Muscle of arm (tissue), 1 donor: ENCODE measurements at regions not wholly inside any gene's neighbourhood (a gene's known extent, or its start where the extent isn't known, plus 50 kb on each side); places are given as distances from the start of the nearest gene placed in this dataset.
A peak's percentile ranks its signal among the peaks of the same experiment; 100 is the strongest.

Source experiments
- DNase-seq: peaks from one replicate; pipeline ENCODE4 v3.0.0-alpha.2; 2013

DNA sequence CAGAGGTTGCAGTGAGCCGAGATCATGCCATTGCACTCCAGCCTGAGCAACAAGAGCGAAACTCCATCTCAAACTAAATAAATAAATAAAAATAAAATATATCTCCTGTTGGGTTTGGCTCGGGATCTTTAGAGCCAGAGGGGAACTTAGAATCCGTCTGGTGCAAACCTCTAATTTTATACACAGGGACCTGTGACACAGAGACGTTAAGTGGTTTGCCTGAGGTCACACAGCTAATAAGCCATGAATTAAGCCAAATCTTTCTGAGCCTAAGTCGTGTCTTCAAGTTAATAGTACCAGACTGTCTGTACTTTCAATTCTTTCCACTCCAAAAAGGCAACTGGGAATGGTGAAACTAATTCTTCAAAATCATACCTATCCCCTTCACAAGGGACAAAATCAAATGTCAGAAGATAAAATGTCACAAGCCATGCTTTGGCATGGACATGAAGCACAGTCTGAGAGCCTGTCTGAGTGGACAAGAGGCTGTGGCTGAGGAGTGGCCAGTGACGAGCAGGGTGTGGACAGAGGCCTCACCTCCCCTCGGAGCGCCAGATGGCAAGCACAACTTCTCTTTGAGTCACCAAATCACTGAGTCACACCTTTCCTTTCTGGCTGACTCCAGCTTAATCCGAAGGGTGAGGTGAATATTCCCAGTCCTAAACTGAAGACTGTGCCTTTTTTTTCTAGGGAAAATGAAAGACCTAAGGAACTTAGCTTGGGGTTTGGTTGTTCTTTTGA, 177.4 kb downstream of the TFAP2A start:
- DNase-seq: no peak

DNA sequence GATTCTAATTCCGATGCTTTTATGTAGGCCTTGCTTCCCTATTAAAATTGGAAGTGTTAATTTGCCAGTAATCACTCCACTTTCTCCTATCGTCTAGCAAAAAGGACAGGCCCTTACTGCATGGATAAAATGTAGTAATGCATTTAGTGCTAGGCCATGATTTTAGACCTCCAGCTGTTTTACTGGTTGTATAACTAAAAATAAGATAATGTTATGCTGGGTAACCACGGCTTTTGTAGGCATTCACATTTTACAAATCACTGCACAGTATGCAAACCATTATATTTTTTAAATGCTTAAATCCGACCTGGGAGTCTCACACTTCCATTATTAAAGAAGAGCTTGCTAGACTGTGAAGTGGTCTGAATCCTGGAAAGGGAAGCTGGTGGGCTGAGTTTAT, 179.5 kb downstream of the TFAP2A start:
- no peak for DNase-seq

DNA sequence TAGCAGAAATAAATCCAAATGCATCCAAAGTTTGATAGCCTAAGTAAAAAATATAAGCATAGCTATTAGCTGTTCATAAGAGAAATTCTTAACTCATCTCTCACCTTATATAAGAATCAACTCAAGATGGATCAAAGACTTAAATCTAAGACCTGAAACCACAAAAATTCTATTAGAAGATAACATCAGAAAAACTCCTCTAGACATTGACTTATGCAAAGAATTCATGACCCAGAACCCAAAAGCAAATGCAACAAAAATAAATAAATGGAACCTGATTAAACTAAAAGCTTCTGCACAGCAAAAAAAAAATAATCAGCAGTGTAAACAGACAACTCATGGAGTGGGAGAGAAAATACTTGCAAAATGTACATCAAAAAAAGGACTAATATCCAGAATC, 184.3 kb downstream of the TFAP2A start:
- DNase-seq: no peak

DNA sequence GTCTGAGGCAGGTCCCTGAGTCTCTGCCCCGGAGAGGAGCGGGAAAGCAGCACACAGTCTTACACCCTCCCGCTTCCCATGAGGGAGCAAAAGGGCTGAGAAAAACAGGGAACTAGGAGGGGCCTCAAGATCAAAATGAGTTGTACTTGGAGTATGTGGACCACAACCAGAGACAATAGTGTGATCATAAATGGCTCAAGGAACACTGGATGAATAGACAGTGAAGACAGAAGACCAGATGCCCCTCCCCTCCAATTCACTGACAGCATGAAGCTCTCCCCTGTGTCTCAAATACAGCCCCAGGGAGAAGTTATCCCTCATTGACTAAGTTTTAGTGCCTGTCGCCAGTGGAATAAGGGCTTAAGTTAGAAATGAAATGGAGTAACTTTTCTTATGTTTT, 191.0 kb downstream of the TFAP2A start:
- DNase-seq: no peak

DNA sequence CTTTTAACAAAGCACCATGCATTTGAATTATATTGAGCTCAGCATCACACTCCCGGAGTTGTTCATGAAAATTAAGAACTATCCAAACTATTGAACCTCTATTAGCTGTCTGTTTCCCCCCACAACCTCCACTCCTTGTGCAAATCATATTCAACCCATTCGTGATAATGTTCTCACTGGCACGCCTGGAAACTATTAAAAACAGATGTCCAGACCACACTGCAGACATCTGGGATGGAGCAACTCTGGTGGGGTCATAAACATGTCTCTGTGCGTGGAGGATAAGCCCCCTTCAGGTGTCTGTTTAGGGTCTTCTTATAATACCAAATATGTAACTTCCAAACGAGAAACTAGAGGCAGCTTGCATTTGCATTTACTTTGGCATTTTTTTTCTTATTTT, 193.7 kb downstream of the TFAP2A start:
- DNase-seq: no peak

DNA sequence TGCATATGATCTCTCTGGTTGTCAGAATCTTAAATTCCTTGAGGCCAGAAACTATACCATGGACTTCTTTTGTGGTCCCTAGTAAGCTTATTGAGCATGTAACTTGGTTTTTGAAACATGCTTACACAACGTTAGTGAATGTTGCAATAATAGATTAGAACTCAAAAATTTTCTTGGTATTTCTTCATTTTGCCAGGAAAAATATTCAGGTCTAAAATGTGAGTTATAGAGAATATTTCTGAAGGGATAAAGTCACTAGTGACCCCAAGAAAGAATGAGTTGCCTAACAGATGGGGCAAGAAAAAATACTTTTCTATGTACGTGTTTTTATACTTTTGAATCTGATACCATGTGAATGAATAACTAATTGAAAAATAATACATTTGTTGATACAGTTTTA, 195.4 kb downstream of the TFAP2A start:
- no peak for DNase-seq

DNA sequence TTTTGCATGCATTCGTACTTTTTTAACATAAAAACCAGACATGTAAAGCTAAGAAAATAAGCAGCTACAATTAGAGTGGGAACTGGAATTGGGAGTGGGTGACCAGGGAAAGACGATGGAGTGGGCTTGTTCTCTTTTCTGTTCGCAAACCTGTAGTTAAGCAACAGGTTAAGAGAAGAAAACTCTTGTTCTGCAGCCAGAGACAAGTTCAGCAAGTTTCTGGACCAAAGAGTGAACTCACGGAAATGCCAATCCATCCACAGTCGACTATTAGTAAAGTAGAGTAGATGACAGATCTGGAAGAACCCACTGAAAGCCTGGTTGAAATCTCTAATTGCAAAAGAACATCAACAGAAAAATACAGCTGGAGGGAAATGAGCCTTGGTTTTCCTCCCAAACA, 197.8 kb downstream of the TFAP2A start:
- DNase-seq: no peak

DNA sequence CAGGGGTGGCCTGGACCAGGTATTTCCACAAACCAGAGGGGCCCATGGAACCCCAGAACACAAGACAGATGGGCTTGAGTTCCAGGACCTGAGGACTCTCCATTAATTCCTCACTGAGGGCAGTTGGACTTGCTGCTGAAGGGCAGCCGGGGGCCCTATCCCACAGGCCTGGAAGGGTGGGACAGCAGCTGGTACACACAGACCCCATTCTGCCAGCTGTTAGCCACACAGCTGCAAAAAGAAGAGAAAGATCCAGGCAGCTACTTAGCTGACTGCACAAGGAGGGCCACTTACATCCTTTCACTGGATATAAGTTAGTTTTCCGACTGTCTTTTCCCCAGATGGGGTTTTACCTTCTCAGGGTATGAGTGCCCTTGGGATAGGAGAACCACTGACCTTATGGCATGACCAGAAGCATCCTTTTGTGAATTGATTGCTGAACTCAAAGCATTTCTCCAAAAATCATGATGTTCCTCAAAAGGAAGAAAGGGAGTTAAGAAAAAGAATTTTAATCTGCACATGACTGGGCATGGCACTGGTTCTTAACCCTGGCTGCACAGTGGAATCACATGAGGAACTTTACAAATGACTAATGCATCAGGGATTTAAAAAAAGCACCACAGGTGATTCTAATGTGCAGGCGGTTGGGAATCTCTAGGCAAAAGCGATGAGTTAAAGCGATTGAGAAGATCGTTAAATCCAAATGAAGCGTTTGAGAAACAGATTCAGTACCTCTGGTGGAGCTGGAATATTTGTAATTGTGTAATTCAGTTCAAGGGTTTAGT, 199.4 kb downstream of the TFAP2A start:
- no peak for DNase-seq

DNA sequence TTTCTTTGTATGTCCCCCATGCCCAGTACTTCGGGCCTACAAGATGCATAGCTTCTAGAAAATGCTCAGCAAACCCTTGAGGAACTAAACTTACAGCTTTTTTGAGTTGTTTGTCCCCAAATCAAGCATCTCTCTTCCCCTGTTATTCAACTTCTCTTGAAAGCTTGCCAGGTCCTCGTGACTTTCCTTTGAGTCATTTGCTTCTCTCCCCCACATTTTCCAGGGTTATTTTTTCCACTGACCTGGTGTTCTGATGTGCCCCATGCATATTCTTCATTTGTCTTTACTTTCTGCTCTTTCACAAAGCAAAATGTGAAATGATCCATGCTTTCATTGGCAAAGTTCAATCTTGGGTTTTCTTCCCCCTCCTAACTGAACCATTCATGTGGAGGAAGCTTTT, 204.8 kb downstream of the TFAP2A start:
- DNase-seq: no peak

DNA sequence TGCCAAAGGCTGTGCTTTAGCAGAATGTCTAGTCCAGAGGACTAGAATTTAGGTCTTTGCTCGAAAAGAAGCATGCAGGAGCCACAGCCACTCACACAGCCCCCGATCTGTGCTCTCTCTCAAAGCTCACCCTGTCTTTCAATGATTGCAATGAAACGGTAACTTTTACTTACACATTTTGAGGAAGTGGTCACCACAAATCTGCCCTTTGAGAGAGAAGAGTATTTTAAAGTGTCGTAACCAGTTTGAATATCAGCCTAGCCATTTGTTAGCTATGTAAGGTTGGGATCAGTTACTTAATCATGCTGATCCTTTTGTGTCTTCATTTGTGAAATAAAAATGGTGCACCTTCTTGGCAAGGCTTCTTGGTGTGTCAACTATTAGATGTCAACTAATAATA, 209.0 kb downstream of the TFAP2A start:
- no peak for DNase-seq

DNA sequence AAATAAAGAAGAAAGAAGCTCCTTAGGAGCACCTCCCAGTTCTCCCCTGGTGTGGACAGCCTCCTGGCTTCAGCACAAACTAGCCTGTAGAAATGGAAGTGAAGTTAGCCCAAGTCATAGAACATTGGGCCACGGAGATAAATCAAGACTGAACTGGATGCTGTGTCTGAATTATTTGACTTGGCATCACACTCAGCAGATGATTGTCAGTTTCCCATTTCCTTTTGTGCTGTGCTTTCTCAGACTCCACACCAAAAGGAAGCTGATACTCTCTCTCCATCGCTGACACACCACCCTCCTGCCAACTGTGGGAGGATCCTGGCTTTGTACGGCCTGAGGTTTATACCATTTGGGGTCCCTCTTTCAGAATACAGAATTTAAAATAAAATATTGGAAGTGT, 209.8 kb downstream of the TFAP2A start:
- peak; percentile 8 for DNase-seq

DNA sequence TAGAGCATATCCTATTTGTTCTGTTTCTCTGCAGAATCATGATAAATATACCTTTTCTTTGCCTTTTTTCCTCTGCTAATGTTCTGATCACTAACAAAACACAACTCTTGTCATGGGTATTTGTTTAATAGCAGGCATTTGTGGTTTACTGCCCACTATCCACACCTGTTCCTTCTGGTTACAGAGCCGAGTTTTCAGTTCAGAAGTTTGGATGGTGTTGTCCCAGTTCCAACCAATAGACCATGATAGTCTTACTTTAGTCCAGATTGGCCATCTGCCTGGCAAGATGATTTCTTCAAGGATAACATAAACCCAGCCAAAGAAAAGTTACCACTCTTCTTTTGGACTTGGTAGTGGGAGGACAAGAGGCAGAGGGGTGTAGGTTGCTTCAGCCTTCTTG, 211.2 kb downstream of the TFAP2A start:
- DNase-seq: no peak

DNA sequence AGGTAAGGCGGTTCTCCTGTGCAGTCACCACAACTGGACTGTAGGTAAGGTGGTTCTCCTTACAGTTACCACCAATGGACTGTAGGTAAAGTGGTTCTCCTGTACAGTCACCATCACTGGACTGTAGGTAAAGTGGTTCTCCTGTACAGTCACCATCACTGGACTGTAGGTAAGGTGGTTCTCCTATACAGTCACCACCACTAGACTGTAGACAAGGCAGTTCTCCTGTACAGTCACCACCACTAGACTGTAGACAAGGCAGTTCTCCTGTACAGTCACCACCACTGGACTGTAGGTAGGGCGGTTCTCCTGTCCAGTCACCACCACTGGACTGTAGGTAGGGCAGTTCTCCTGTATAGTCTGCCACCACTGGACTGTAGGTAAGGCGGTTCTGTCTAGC, 212.3 kb downstream of the TFAP2A start:
- no peak for DNase-seq

DNA sequence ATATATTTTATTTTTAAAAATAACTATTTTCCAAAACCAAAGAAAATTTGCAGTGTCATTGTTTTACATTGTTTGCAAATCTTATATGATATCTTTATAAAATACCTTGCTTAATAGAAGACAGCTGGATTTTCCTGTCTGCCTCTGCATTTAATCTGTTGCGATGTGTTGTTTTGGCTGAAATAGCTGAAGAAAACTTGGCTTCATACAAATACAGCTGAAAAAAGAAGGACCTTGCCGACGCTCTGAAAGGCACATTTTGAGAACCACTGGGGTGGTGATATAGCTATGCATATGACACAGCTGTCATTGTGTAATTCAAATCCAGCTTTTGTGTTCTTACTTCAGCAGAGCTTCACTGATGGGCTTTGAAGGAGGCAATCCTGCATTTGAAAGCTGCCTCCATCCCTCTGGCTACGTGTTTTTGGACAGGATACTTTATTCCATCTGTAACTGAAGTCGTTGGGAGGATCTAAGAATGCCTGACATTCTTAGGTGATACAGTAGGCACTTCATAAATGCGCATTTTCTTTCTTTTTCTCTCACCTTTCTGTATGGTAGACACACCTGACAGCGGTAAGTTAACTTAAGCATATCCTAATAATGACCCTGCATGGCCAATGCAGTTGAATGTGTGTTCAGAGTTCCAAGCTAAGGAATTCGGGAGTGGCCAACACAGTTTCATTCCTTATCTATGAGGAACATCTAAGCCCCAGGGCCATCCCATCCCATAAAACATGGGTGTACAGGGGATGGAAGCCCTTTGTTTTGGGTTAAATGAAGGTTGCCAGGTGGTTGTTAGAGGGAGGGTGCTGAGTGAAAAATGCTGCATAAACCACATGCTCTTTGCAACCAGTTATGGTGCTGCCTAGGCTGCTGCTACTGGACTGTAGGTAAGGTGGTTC, 213.0 kb downstream of the TFAP2A start:
- DNase-seq: peak; percentile 11

DNA sequence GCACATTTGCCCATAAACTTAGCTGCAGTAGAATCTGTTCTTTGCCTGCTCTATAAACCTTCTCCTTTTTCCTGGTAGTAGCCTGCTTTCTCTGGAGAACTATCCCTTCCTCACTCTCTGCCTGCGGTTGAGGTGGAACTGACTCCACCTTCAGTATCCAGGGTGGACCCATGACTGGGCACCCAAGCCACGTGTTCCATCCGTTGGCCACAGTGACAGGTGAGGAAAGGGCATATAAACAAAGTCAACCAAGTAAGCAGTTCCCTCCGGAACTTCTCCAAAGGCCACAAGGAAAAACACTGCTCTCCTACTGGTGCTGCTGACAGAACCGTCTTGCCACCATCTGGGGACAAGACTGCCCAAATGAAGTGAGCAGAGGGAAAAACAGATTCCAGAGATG, 218.8 kb downstream of the TFAP2A start:
- no peak for DNase-seq

DNA sequence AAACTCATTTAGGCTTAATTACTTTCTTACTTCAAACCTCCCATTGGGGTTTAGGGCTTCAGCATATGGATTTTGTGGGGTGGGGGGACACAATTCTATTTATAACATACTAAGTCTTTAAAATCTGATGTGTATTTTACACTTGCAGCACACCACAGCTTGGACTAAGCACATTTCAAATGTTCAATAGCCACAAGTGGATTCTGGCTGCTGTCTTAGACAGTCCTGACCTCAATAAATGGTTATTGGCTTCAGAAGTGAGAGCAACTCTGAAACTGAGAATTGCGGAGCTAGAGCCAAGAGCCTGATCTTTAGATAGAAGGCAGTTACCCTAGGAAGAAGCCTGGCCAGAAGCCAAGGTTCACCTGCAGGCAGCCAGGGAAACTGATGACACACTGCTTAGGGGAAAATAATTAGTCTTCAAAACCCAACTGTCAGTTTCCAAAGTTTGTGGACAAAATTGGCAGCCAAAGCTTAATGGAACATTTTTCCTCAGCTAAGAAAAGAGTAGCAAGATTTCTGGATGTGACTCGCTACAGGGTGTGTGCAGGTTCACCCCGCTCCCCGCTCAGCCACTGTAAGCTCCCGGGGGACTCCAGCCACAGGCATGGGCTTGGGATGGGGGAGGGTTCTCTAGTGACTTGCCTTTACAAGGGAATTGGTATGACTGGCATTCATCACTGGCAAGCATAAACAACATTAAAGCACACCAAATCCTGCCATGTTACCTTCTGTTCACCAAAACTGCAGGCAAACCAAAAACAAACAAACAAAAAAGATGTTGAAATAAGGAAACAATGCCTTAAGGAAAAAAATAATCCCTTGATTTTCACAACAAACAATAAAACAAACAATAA, 219.8 kb downstream of the TFAP2A start:
- peak; percentile 11 for DNase-seq

DNA sequence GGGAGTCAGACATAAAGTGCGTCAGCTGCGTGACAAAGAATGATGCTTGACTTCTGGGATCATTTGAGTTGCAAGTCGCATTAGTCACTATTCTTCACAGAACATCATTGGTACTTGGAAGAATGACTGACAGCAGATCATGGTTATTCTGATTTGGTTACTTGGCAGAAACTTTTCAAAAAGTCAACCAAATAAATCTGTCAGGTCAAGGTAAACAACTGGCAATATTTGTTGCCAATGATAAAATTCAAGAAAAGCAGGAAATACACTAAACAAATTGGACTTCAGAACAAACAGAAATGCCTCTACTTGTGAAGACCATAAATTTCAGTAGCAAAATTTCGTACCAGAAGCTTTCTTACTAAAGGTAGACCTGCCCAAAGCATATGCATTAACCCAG, 221.6 kb downstream of the TFAP2A start:
- no peak for DNase-seq

DNA sequence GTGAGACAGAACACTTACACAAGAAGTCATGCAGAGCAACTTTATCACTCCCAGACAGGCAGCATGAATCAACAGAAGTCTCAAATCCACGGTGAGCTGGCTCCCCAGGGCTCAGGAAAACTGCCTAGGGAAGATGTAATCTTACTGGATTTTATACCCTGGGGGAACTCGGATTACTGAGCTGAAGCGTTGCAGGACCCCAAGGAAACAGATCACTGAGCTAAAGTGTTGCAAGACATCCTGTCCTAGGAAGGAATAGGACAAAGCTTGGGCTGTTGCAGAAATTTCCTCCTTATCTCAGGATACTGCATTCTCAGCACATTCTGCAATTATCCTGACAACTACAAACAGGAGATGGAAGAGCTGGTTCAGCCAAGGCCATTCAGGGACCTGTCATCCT, 224.8 kb downstream of the TFAP2A start:
- no peak for DNase-seq

DNA sequence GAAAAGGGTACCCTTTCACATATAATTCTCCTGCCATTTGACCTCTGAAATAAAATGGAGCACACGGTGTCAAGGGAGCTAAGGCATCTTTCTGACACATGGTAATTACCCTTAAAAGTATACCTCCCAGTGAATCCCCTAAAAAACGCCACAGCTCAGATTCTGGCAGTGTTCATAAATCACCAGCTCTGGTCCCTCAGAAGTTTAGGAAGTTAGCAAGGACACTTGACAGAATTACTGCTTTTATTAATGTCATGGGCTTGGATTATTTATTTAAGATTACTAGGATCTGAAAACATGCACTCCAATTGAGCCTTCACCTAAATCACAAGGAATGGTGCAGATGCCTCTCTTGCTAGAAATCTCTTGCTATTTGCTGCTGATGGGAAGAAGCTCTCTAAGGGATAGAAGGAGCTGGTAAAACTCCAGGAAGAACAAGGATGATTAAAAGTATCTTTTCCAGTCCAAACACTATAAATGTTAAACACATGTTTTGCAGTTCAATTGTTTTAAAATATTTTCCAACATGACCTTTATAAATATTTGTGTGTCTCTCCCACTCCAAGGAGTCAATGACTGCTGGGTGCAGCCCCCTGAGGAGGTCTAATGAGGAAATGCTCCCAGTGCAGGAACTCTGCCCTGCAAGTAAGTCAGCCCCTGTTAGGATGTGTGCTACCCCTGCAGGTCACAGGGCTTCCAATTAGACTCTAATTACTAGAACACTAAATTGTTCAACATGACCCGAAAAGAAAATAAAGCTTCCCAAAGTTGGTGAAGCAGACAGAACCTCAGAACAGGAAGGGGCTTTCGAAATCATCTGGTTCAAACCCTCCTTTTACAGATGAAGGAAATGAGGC, 230.3 kb downstream of the TFAP2A start:
- peak; percentile 39 for DNase-seq
